Cardiac fibroblast (primary cell): ENCODE measurements at regions not wholly inside any gene's neighbourhood (a gene's known extent, or its start where the extent isn't known, plus 50 kb on each side); places are given as distances from the start of the nearest gene placed in this dataset.
"Not testable (repeated sequence)": the region's sequence is repeated elsewhere in the genome, so short reads cannot be mapped to it uniquely, and the experiment has no call there.

Experiments used
- DNase-seq, 2 donors: peaks; one replicate each; pipeline versions ENCODE4 v3.0.0 to v3.0.0-alpha.2; 2010; ENCODE audit warnings: low read depth in 2 of 2
- H3K4me3 ChIP-seq, 2 donors: replicated peaks in 1 of 2; 1 replicate in 1 of 2; 2 replicates in 1 of 2; pipeline ENCODE4 v1.5.1; 2011; ENCODE audit warnings: low read depth in 2 of 2, low read length in 2 of 2, mild to moderate bottlenecking in 2 of 2, moderate library complexity in 1 of 2
- CTCF ChIP-seq: IDR thresholded peaks from one replicate; pipeline ENCODE4 v1.5.1; 2011; ENCODE audit warnings: low read depth, mild to moderate bottlenecking, low read length, inconsistent platforms

- no peak for TF ChIP-seq CTCF
- no peak overlapping the region for H3K4me3 ChIP-seq
- DNase-seq, result no peak
These were observed 504.2 kb downstream of the IGSF11 start for GRCh38 chr3:118530350-118530922.

GRCh38 chr3:118530927-118531356 lies 503.7 kb downstream of the IGSF11 start:
- H3K4me3 ChIP-seq, DNase-seq: not testable (repeated sequence)

- TF ChIP-seq CTCF, result no peak
- no peak overlapping the region for H3K4me3 ChIP-seq
- DNase-seq, result no peak
These were observed 502.8 kb downstream of the IGSF11 start for GRCh38 chr3:118531816-118532215.

GRCh38 chr3:118533676-118534075 lies 501.0 kb downstream of the IGSF11 start:
- no peak for DNase-seq
- TF ChIP-seq CTCF, result no peak
- no peak overlapping the region for H3K4me3 ChIP-seq

GRCh38 chr3:118534519-118534918 lies 500.1 kb downstream of the IGSF11 start:
- no peak for DNase-seq
- no peak overlapping the region for H3K4me3 ChIP-seq
- no peak for TF ChIP-seq CTCF

GRCh38 chr3:118536764-118537163 lies 497.9 kb downstream of the IGSF11 start:
- no peak for TF ChIP-seq CTCF
- no peak overlapping the region for H3K4me3 ChIP-seq
- DNase-seq, result no peak

- H3K4me3 ChIP-seq, result no peak overlapping the region
- no peak for DNase-seq
- TF ChIP-seq CTCF, result no peak
These were observed 497.2 kb downstream of the IGSF11 start for GRCh38 chr3:118537454-118537853.
